HG02759 (cell line): ENCODE measurements at regions not wholly inside any gene's neighbourhood (a gene's known extent, or its start where the extent isn't known, plus 50 kb on each side); places are given as distances from the start of the nearest gene placed in this dataset.
"Not testable (repeated sequence)": the region's sequence is repeated elsewhere in the genome, so short reads cannot be mapped to it uniquely, and the experiment has no call there.

Source experiments
- ATAC-seq: cut with Tn5 transposase; IDR thresholded peaks from one replicate; pipeline ENCODE4 v1.9.1; 2021; ENCODE audit warnings: mild to moderate bottlenecking, moderate library complexity; ENCODE audit not compliant: unreplicated experiment

- no peak for ATAC-seq
These were observed 87.7 kb downstream of the UTP18 start for GRCh38 chr17:51347851-51348584.

- no peak for ATAC-seq
These were observed 90.7 kb downstream of the UTP18 start for GRCh38 chr17:51351080-51351479.

GRCh38 chr17:51351890-51352289, 91.5 kb downstream of the UTP18 start:
- ATAC-seq = no peak

GRCh38 chr17:51352798-51353197, 92.5 kb downstream of the UTP18 start:
- ATAC-seq = no peak

- no peak for ATAC-seq
These were observed 93.0 kb downstream of the UTP18 start for GRCh38 chr17:51353296-51353695.

GRCh38 chr17:51354936-51355335, 94.6 kb downstream of the UTP18 start:
- ATAC-seq = no peak

GRCh38 chr17:51355441-51356410, 95.4 kb downstream of the UTP18 start:
- ATAC-seq = no peak

GRCh38 chr17:51359055-51359454, 98.7 kb downstream of the UTP18 start:
- ATAC-seq = no peak

- ATAC-seq = no peak
These were observed 102.7 kb downstream of the UTP18 start for GRCh38 chr17:51362811-51363585.

GRCh38 chr17:51365090-51365489, 104.7 kb downstream of the UTP18 start:
- no peak for ATAC-seq

GRCh38 chr17:51366866-51367265, 106.5 kb downstream of the UTP18 start:
- ATAC-seq = no peak

- ATAC-seq = not testable (repeated sequence)
These were observed 107.5 kb downstream of the UTP18 start for GRCh38 chr17:51367836-51368235.

GRCh38 chr17:51371732-51372151, 111.4 kb downstream of the UTP18 start:
- ATAC-seq = no peak

- ATAC-seq = peak; percentile 83
These were observed 112.1 kb downstream of the UTP18 start for GRCh38 chr17:51372345-51373004.

- no peak for ATAC-seq
These were observed 113.3 kb downstream of the UTP18 start for GRCh38 chr17:51373489-51374152.

GRCh38 chr17:51374209-51374608, 113.9 kb downstream of the UTP18 start:
- ATAC-seq = no peak

- ATAC-seq = no peak
These were observed 115.4 kb downstream of the UTP18 start for GRCh38 chr17:51375771-51376170.

- ATAC-seq = no peak
These were observed 116.4 kb downstream of the UTP18 start for GRCh38 chr17:51376739-51377138.

GRCh38 chr17:51381262-51381661, 120.9 kb downstream of the UTP18 start:
- ATAC-seq = no peak

GRCh38 chr17:51385208-51385607, 124.9 kb downstream of the UTP18 start:
- no peak for ATAC-seq
